Epithelial cell of esophagus (primary cell): ENCODE measurements at regions not wholly inside any gene's neighbourhood (a gene's known extent, or its start where the extent isn't known, plus 50 kb on each side); places are given as distances from the start of the nearest gene placed in this dataset.
A peak's percentile ranks its signal among the peaks of the same experiment; 100 is the strongest.

Source experiments
- DNase-seq: peaks from one replicate; pipeline ENCODE4 v3.0.0; 2010; ENCODE audit warnings: low read depth
- H3K4me3 ChIP-seq: 2 replicates; pipeline ENCODE4 v1.5.1; 2011; ENCODE audit warnings: mild to moderate bottlenecking, low read length, control low read depth
- TF ChIP-seq, protein P1 (sequence below): IDR thresholded peaks from 2 replicates; pipeline ENCODE4 v1.5.1; 2011; ENCODE audit warnings: low read depth, mild to moderate bottlenecking, low read length, control low read depth, inconsistent platforms; ENCODE audit not compliant: insufficient read depth; ENCODE audit errors: missing control alignments

DNA sequence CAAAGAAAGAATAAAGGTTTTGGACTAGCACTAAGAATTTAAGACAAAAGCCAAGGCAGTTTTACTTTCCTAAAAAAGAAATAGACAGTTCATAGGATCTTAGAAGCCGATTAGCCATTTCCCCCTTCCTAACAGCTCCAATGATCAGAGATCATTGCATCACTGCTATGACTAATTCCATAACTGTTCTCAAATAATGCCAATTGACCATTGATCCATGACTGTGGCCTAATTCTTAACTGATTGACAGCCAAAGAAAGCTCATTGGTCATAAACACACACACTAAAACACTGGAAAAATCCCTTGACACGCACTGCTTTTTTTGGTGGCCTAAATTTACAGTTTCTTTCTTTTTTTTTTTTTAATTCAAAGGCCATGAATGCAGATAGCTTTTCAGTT lies 345.0 kb upstream of the ACVR2A start:
- DNase-seq = peak; percentile 13
- TF ChIP-seq, protein P1, sequence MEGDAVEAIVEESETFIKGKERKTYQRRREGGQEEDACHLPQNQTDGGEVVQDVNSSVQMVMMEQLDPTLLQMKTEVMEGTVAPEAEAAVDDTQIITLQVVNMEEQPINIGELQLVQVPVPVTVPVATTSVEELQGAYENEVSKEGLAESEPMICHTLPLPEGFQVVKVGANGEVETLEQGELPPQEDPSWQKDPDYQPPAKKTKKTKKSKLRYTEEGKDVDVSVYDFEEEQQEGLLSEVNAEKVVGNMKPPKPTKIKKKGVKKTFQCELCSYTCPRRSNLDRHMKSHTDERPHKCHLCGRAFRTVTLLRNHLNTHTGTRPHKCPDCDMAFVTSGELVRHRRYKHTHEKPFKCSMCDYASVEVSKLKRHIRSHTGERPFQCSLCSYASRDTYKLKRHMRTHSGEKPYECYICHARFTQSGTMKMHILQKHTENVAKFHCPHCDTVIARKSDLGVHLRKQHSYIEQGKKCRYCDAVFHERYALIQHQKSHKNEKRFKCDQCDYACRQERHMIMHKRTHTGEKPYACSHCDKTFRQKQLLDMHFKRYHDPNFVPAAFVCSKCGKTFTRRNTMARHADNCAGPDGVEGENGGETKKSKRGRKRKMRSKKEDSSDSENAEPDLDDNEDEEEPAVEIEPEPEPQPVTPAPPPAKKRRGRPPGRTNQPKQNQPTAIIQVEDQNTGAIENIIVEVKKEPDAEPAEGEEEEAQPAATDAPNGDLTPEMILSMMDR = no peak
- H3K4me3 ChIP-seq = no peak overlapping the region

DNA sequence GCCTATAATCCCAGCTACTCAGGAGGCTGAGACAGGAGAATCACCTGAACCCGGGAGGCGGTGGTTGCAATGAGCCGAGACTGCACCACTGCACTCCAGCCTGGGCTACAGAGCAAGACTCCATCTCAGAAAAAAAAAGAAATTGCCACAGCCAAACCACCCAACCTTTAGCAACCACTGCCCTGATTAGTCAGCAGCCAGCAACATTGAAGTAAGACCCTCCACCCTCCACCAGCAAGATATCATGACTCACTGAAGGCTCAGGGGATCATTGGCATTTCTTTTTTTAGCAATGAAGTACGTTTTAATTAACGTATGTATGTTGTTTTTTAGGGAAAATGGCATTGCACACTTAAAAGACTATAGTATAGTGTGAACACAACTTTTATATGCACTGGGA lies 349.1 kb upstream of the ACVR2A start:
- no peak for DNase-seq
- H3K4me3 ChIP-seq = no peak overlapping the region
- TF ChIP-seq, protein P1 = no peak

DNA sequence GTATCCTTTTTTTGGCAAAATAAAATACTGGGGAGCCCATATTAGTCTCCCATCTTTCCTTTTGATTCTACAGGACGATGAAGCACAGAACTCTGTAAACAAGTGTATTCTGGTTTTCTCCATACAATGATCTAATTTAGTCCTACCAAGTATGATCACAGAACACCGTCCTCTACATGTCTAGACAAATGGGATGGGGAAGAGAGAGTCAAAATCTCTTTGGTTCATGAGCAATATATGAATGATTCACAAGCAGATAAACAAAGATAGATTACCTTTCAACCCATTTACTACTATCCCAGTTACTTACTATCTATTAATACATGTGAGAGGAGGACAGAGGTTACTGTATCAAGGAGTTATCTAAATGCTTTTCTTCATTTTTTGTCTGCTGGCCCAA lies 352.4 kb upstream of the ACVR2A start:
- H3K4me3 ChIP-seq = no peak overlapping the region
- DNase-seq = peak; percentile 68
- TF ChIP-seq, protein P1 = no peak

DNA sequence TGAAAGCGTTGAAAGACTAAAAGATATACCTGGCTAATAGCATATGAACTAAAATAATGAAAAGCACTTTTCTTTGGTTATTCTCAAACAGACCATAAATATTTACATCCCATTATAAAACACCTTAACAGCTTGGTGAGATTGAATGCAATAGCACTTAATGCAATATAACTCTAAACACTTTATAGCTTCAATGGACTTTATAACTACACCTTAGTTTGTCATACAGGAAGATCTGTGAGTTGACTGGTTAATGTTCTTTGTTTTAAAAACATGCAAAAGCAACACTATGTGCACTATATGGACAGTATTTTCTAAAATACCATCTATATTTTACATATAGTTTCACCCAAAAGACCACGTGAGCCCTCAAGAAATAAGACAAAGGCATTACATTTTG lies 353.3 kb upstream of the ACVR2A start:
- H3K4me3 ChIP-seq = no peak overlapping the region
- TF ChIP-seq, protein P1 = no peak
- no peak for DNase-seq

DNA sequence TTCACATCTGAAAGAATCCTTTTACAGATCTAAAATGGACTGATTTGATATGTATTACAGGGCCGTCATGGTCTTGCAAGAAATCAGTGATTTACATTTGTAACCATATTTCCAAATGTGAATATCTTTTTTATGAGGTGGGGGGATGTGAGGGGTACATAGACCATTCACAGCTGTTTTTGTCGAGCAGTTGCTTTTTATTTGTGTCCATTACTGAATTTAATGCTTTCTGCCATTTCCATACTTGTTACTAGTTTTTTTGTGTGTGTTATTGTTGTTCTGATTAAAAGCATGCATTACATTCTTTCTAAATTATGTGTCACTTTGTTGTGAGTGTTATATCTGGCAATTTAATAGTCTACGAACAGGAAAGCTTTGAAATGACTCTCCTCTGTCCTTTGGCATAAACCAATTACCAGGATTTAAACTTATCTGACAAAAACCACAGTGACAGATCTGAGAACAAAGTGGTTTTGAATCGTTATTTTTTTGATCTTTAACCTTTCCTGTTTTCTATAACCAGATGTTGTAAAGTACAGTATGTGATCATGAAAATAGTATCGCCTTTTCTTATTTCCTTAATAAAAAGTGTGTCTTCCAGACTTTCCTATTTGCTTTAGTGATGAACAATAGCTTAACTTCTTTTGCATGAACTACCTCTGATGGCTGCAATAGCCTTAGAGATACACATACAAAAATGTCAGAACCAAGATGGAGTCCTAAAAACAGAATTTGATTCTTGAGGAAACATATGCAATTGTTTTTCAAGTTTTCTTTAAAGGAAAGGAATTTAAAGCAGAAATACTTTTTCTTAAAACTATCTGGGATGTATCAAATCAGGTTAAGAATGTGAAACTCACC lies 354.2 kb upstream of the ACVR2A start:
- DNase-seq = no peak

DNA sequence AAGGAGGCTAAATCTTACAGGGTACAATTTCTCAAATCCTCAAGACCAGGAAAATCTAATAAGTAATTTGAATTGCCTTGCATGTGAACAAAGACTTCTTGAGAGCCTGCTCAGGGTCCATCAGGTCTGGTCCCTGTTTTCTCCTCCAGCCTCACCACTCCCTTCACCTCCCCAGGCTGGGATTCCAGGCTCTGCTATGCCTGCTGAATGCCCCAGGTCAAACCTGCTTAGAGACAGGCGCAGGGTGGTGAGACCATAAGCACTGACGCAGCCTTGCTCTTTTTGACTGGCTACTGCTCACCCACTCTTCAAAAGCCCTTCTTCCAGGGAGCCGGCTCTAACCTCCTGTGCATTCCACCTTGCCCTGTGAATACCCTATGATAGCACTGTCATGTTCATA lies 356.4 kb upstream of the ACVR2A start:
- TF ChIP-seq, protein P1 = no peak
- DNase-seq = no peak

More for the DNA sequence above, 354.2 kb upstream of the ACVR2A start:
- no peak overlapping the region for H3K4me3 ChIP-seq
- TF ChIP-seq, protein P1 = no peak

DNA sequence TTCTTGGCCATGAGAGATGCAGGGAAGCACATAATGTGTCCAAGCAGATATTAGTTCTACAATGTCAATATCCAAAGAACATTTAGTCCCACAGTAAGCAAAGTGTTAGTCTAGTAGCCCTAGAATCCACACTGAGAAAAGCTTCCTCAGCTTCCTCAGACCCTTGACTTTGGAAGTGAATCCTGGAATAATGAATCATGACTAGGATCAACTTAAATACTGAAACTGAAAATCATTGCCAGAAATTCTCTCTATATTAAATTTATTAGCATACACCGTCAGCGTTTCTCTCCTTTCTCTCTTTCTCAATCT lies 356.9 kb upstream of the ACVR2A start:
- DNase-seq = no peak
- TF ChIP-seq, protein P1 = no peak
- H3K4me3 ChIP-seq = no peak overlapping the region

More for the DNA sequence above, 356.4 kb upstream of the ACVR2A start:
- no peak overlapping the region for H3K4me3 ChIP-seq
